AG09319 (cell line): ENCODE measurements at regions not wholly inside any gene's neighbourhood (a gene's known extent, or its start where the extent isn't known, plus 50 kb on each side); places are given as distances from the start of the nearest gene placed in this dataset.

Experiments used
- DNase-seq: peaks from one replicate; pipeline ENCODE4 v3.0.0-alpha.2; 2010; ENCODE audit warnings: low read depth; ENCODE audit errors: extremely low read depth
- CTCF ChIP-seq: IDR thresholded peaks from 2 replicates; pipeline ENCODE4 v1.5.1; 2011; ENCODE audit warnings: low read depth, mild to moderate bottlenecking, inconsistent platforms, low read length, moderate library complexity

DNA sequence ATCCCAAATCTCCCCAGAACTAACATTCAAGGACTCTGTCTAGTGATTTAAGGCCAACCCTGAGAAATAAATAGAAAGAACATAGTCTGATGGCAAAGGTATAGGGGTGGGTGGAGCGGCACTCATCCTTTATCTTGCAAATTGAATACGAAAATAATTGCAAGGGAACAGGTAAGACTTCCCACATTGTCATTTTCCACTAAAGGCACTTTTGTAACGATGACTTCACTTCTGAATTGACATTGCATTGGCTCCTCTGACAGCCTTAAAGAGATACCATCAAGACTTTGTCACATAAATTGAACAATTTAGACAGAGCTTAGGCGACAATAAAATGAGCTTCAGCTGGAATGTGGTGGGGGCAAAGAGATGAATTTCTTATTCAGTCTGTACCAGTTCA is 75.3 kb upstream of the PLCL2 start:
- DNase-seq = no peak
- TF ChIP-seq CTCF = no peak

- no peak for DNase-seq
- TF ChIP-seq CTCF = no peak
Measured at GRCh38 chr3:16809993-16810392, 74.8 kb upstream of the PLCL2 start.

GRCh38 chr3:16810593-16811367 is 74.0 kb upstream of the PLCL2 start:
- no peak for TF ChIP-seq CTCF
- no peak for DNase-seq

- TF ChIP-seq CTCF = no peak
- DNase-seq = no peak
Measured at GRCh38 chr3:16811950-16812349, 72.8 kb upstream of the PLCL2 start.

- DNase-seq = no peak
- no peak for TF ChIP-seq CTCF
Measured at GRCh38 chr3:16813336-16813735, 71.4 kb upstream of the PLCL2 start.

- no peak for DNase-seq
- TF ChIP-seq CTCF = no peak
Measured at GRCh38 chr3:16816048-16816780, 68.5 kb upstream of the PLCL2 start.

DNA sequence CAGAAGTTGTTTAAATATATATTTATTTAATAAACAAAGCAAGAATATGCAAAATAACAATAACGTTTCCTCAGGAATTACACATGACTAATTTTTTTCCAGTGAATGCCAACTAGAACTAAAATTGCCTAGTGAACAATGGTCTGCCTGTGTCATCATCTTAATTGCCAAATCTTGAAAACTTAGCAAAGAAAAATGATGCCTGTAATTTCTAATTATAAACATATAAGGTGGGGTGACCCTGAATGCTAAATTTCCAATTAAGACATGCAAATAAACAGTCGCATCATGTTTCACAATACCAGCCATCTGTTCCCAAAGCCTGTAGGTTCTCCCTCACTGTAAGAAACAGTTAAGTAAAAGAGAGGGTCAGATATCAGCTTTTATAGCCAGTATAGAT is 67.6 kb upstream of the PLCL2 start:
- TF ChIP-seq CTCF = no peak

More for the DNA sequence above, 67.6 kb upstream of the PLCL2 start:
- no peak for DNase-seq
